CD4-positive, alpha-beta T cell treated with Interleukin-6 for 4 hours (primary cell): ENCODE measurements at regions not wholly inside any gene's neighbourhood (a gene's known extent, or its start where the extent isn't known, plus 50 kb on each side); places are given as distances from the start of the nearest gene placed in this dataset.

Source experiments
- DNase-seq: peaks from one replicate; pipeline ENCODE4 v3.0.0-alpha.2; 2020; ENCODE audit warnings: mixed read lengths

DNA sequence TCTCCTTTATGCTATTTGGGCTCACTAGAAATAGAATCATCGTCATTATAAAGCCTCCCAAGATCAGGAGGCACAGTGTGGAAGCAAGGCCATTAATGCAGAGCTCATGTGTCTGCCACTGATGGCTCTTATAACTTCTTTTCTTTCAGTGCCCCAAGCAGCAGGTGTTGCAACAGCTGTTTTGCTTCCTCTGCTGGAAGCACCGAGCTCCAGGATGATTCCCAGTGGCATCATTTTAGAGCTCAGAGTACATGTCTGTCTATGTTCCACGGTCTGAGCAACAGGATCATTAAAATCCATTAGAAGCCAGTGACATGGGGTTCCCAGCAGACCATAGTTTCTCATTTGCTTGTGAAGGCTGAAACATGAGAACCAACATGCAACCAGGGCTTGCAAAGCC lies 803.0 kb upstream of the FAT3 start:
- DNase-seq = no peak

- no peak for DNase-seq
Measured at GRCh38 chr11:91407842-91408241, 816.8 kb upstream of the FAT3 start.

- no peak for DNase-seq
Measured at GRCh38 chr11:91406009-91406408, 818.6 kb upstream of the FAT3 start.

DNA sequence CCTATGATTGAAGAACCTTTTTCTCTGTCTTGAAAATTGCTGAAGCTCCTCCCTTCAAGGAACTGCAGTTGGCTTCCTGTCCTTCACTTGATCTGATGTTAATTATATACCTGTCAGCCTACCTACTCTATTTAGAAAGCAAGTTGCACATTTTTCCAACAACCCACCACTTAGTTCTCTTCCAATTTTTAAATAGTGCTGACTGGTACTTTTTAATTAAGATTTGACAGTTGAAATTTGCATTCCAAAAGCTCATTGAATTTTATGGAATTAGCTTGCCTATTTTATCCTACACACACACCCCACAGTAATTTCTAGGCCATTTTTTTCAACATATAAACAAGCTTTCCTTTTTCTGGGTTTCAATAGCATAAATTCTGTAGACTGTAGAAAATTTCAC lies 820.3 kb upstream of the FAT3 start:
- DNase-seq = no peak

DNA sequence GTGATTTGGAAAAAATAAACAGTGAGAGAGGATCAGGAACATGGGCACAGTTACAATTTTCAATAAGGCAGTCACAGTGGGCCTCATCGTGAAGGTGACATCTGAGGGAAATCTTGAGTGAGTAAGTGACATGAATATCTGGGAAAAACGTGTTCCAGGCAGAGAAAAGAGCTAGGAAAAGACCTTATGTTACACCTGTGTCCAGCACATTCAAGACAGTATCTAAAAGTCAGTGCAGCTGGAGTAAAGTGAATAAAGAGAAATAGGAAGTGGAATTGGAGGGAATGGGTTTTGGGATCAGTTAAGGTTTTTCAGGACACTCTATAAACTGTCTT lies 827.5 kb upstream of the FAT3 start:
- no peak for DNase-seq

- DNase-seq = no peak
Measured at GRCh38 chr11:91396236-91397133, 828.1 kb upstream of the FAT3 start.

GRCh38 chr11:91394727-91395414 lies 829.7 kb upstream of the FAT3 start:
- DNase-seq = no peak

DNA sequence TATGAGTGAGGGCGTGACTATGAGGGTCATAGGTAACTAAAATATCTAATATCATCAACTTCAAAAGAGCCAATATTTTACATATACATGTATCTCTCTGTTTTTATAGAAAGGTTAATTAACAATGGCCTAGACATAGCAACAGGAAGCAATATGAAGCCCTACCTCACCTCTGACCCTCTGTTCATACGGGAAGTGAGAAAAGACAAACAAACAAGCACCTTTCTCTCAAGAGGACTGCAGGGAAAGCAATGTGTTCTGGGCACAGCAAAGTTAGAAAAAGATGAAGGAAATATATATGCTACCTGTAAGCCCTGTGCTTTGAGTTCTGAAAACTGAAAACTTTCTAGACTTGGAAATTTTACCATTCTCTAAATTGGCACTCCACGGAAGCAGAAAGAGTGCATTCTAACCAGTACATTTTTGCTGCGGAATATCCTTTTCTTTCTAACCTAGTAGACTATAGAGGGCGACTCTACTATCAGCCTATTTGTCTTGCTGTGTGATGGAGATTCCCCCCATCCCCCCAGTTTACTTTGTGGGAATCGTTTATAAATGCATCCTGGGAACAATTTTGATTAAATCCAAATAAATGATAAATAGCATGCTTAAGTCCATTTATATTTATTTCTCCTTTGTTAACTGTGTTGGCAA lies 830.4 kb upstream of the FAT3 start:
- DNase-seq = no peak

- no peak for DNase-seq
Measured at GRCh38 chr11:91382946-91383345, 841.7 kb upstream of the FAT3 start.

- DNase-seq = no peak
Measured at GRCh38 chr11:91374794-91375193, 849.8 kb upstream of the FAT3 start.

DNA sequence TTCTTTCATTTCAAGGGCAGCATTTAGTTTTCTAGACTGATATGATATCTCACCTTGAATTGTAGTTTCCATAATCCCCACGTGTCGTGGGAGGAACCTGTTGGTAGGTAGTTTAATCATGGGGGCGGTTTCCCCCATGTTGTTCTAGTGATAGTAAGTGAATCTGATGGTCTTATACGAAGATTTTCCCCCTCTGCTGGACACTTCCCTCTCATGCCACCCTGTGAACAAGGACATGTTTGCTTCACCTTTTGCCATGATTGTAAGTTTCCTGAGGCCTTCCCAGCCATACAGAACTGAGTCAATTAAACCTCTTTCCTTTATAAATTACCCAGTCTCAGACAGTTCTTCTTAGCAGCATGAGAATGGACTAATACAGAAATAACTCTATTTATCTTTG lies 851.1 kb upstream of the FAT3 start:
- no peak for DNase-seq

DNA sequence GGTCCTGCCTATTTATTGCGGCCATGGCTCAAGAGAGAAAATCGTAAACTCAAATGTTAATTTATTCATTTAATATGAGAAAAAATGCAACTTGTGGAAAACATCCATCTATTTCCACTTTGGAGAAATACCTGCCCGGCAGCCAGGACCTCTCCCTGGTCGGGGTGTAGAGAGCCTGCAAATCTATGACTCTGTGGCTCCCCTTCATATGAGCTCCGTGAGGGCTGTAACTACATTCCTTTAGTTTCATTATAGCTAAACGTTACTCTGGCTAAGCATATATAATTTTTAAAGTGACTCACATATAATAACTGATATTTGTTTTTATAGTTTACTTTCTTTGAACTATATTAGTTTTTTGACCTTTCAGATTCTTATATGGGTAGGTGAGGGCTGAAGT lies 857.8 kb upstream of the FAT3 start:
- no peak for DNase-seq

DNA sequence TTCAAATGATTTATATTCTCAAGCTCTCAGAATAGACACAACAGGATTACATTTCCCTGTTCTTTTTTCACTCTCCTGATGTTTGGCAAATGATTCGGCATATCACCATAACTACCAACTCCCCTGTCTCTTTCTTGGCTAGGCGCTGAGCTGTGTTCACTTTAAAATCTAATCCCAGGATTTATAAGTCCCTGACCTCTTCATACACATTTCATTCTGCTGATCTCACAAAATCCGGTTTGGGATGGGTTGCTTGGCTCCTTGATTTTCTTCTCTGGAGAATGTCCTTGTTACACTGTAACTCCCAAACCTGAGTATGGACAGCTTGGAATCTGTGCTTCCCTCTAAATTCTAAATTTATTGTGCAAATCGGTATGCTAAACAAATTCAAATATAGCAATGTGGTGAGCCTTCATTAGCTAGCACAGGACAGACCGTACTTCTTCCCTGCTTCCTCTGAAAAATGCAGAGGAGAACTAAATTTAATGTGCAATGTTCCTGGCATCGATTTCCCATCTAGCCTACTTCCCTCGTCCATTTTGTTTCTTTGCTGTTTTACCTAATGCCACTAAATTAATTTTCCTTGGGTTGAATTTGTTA lies 858.5 kb upstream of the FAT3 start:
- DNase-seq = no peak

DNA sequence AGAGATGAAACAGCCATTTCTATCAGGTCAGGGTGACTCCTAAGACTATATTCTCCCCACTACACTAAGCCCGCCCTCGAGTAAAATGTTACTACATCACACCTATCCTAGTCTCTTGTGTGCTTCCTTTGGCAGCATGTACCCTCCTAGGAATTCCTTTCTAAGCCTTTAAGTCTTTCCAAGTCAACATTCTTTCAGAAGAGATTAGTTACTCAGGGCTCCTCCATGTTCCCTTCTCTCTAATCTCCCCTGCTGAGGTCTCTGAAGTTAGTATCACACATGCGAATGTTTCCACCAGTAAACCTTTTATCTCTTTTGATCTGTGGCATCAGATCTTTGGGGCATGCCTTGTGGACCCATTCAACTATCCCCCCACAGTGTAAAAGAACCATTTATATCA lies 873.7 kb upstream of the FAT3 start:
- no peak for DNase-seq

GRCh38 chr11:91326751-91327150 lies 897.9 kb upstream of the FAT3 start:
- no peak for DNase-seq

DNA sequence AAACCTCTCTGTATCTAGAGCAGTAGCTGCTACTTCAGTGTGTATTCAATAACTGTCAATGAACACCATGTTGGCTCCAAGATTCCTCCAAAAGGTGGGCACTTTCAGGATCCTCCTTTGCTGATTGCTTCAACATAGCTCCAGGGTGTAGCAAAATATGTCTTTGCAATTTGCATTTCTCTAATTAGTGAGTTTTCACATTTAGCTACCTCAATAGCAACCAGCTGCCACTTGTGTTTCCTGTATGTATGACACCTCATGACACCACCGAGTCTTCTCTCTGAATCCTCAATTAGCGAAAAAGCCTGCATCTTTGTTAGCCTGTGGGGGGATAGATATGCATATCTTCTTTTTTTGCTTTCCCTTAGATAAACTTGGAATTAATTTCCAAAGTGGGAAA lies 898.3 kb upstream of the FAT3 start:
- DNase-seq = no peak

- no peak for DNase-seq
Measured at GRCh38 chr11:91314521-91314920, 910.1 kb upstream of the FAT3 start.

GRCh38 chr11:91312541-91312940 lies 912.1 kb upstream of the FAT3 start:
- no peak for DNase-seq

DNA sequence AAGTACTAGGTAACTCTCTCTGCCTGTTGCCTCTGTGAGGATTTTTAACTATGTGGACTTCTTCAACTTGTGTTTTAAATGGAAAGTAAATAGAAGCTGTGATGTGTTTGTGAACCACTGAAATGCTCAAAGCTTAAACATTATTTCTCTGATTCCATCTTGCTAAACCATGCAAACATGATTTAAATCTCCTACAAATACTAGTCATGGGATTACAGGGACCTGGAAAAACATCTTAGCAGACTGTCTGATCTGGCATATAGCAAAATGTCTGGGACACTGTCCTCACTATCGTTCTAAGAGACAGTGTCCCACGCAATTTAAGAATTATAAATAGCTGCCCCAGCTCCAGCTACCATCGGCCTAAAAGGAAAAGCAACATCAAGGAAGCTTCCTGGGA lies 914.5 kb upstream of the FAT3 start:
- DNase-seq = no peak

GRCh38 chr11:91308069-91308468 lies 916.5 kb upstream of the FAT3 start:
- DNase-seq = no peak

GRCh38 chr11:91305402-91305801 lies 919.2 kb upstream of the FAT3 start:
- DNase-seq = no peak

DNA sequence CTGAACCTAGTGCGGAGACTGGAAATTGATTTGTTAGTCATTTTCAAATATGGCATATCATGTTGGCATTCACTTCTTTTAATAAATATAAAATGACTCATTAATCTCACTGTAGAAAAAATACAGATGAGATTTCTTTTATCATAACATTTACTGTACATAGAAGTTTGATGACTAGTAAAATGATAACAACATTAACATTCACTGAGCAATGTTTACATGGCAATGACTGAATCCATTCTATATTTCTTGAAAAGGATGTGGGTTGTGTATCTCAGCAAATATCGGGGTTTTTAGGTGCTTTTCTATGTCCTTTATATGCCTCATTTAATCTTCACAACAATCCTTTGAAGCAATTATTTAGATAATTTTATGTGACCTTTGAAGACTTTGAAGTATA lies 920.9 kb upstream of the FAT3 start:
- no peak for DNase-seq

DNA sequence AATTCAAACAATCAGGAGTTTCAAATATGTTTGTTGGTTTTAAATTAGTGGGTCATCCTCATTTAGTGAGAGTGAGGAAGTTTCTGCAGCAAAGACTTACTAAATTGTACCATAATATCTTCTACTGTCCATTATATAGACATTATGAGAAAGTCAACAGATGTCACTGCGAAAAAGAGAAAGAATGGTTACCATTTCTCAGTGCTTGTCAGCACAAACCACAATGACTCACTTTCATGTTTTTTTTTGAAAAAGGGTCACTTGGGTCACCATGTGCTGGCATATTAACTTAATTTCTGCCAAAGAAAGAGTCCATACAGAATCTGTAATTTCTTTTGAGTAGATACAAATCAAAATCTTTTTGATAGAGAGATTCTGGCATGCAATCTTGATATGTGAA lies 924.6 kb upstream of the FAT3 start:
- no peak for DNase-seq

DNA sequence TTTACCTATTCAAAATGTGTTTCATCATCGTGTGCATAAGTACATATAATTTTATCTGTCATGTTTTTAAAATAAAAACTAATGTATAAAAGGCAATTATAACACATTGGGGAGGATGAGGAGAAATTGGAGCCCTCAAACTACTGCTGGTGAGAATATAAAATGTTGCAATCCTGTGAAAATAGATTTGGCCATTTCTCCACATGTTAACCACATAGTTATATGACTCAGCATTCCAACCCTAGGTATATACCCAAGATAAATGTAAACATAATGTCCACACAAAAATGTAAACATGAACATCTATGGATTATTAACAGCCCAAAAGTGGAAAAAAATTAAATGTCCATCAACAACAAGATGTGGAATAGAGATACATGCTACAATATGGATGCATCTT lies 928.0 kb upstream of the FAT3 start:
- no peak for DNase-seq
